Ovary (tissue), 7 donors: ENCODE measurements at regions not wholly inside any gene's neighbourhood (a gene's known extent, or its start where the extent isn't known, plus 50 kb on each side); places are given as distances from the start of the nearest gene placed in this dataset.
"Not testable (repeated sequence)": the region's sequence is repeated elsewhere in the genome, so short reads cannot be mapped to it uniquely, and the experiment has no call there.

Experiments
- DNase-seq, 5 donors: peaks; one replicate each; pipeline ENCODE4 v3.0.0-alpha.2; 2019 to 2020
- H3K27ac ChIP-seq, 2 donors: fragments of 200-600 bp; one replicate each; pipeline versions ENCODE4 v1.5.1 to v1.8.0; 2019 to 2022
- H3K27me3 ChIP-seq: fragments of 200-600 bp; one replicate; pipeline ENCODE4 v1.8.0; 2022
- H3K36me3 ChIP-seq: fragments of 200-600 bp; sonication (generic); one replicate; pipeline ENCODE4 v1.5.1; 2019
- H3K4me1 ChIP-seq: one replicate; pipeline ENCODE4 v1.8.1; 2013; ENCODE audit warnings: mild to moderate bottlenecking, moderate library complexity; ENCODE audit not compliant: insufficient read depth
- H3K4me3 ChIP-seq: fragments of 200-600 bp; sonication (generic); one replicate; pipeline ENCODE4 v1.5.1; 2017
- H3K9me3 ChIP-seq, 2 donors: fragments of 200-600 bp in 1 of 2; sonication (generic) in 1 of 2; one replicate each; pipeline versions ENCODE4 v1.5.1 to v1.8.1; 2013 to 2019; ENCODE audit warnings: mild to moderate bottlenecking in 1 of 2, moderate library complexity in 1 of 2
- CTCF ChIP-seq, 3 donors: fragments of 450-650 bp in 2 of 3; fragments of 200-600 bp in 1 of 3; IDR thresholded peaks; one replicate each; pipeline versions ENCODE4 v1.5.1 to v1.8.0; 2016 to 2022; ENCODE audit warnings: antibody characterized with exemption in 3 of 3, mild to moderate bottlenecking in 1 of 3
- EP300 ChIP-seq: sonication (generic); formaldehyde crosslinking; IDR thresholded peaks from one replicate; pipeline ENCODE4 v1.6.1; 2017; ENCODE audit warnings: antibody characterized with exemption
- POLR2A ChIP-seq: fragments of 450-650 bp; IDR thresholded peaks from one replicate; pipeline ENCODE4 v1.6.1; 2017; ENCODE audit warnings: antibody characterized with exemption, mild to moderate bottlenecking, moderate library complexity
- WGBS, 3 donors: extraction: QIAGEN DNeasy Blood & Tissue Kit in 1 of 3; methylation state at CpG; one replicate each; pipeline versions ENCODE4 v1.1.5 to v1.1.7; 2013 to 2017; 5-methylcytosine and 5-hydroxymethylcytosine counted together
- intact Hi-C, 4 donors: fragments of 100-400 bp; cut with DNase I; formaldehyde crosslinking; loops; one replicate each; pipeline versions ENCODE4 v1.11.0 to v1.15.1; 2022 to 2023
- donor health status: DM: no; HTN: no; CAD: no; lungs with moderate emphysema.
- donor health status: DM: no; HTN: no; CAD: no.
- donor health status: Bipolar disorder and iron deficiency.
- donor health status: DM: no; HTN: no; CAD: no.
- donor health status: DM: yes; HTN: yes; CAD: no.

- H3K4me3 ChIP-seq: no peak overlapping the region
- intact Hi-C loops: no loop called here
- no peak overlapping the region for H3K27ac ChIP-seq
- H3K9me3 ChIP-seq: no peaks in the 10 kb centered on the region
- 45 to 53% (median 52%) methylated on average over 4 of the region's 4 CpGs for WGBS, 3 donors
- H3K36me3 ChIP-seq: no peaks in the 10 kb centered on the region
- H3K4me1 ChIP-seq: peaks cover 4% of the 10 kb centered on the region
- DNase-seq: no peak
- H3K27me3 ChIP-seq: no peaks in the 10 kb centered on the region
- TF ChIP-seq CTCF (IDR thresholded peaks at IDR 0.05): no peak
- no peak for TF ChIP-seq POLR2A
Observed at GRCh38 chr21:39073717-39074116, 109.5 kb downstream of the PSMG1 start.

GRCh38 chr21:39073063-39073462, 110.2 kb downstream of the PSMG1 start:
- no peak overlapping the region for H3K4me3 ChIP-seq
- no peaks in the 10 kb centered on the region for H3K36me3 ChIP-seq
- TF ChIP-seq EP300: no peak
- no peak for TF ChIP-seq CTCF (IDR thresholded peaks at IDR 0.05)
- TF ChIP-seq POLR2A: no peak
- intact Hi-C loops: no loop called here
- no peaks in the 10 kb centered on the region for H3K27me3 ChIP-seq
- H3K4me1 ChIP-seq: peaks cover 4% of the 10 kb centered on the region
- WGBS, 3 donors: 19 to 34% (median 34%) methylated on average over 3 of the region's 3 CpGs
- H3K9me3 ChIP-seq: no peaks in the 10 kb centered on the region
- no peak overlapping the region for H3K27ac ChIP-seq
- no peak for DNase-seq

- 92 to 95% (median 93%) methylated on average over 2 of the region's 2 CpGs for WGBS, 3 donors
- no peak for DNase-seq
- Histone ChIP-seq H3K27me3 (no peaks in the 10 kb centered on the region), H3K36me3 (no peaks in the 10 kb centered on the region), H3K9me3 (no peaks in the 10 kb centered on the region), H3K27ac (no peak overlapping the region), H3K4me1 (peaks cover 4% of the 10 kb centered on the region), H3K4me3 (no peak overlapping the region)
- intact Hi-C loops: no loop called here
- no peak for TF ChIP-seq EP300
- TF ChIP-seq CTCF (IDR thresholded peaks at IDR 0.05): no peak
- no peak for TF ChIP-seq POLR2A
Observed at GRCh38 chr21:39072468-39072867, 110.8 kb downstream of the PSMG1 start.

- no peak for DNase-seq
- TF ChIP-seq CTCF (IDR thresholded peaks at IDR 0.05): no peak
- TF ChIP-seq POLR2A: no peak
- no peak for TF ChIP-seq EP300
- Histone ChIP-seq H3K27ac (no peak overlapping the region), H3K4me3 (no peak overlapping the region), H3K27me3 (no peaks in the 10 kb centered on the region), H3K36me3 (no peaks in the 10 kb centered on the region), H3K9me3 (no peaks in the 10 kb centered on the region), H3K4me1 (peaks cover 4% of the 10 kb centered on the region)
- WGBS, 3 donors: 26 to 47% (median 32%) methylated on average over 4 of the region's 4 CpGs
- intact Hi-C loops: no loop called here
Observed at GRCh38 chr21:39071623-39072214, 111.5 kb downstream of the PSMG1 start.

- H3K4me1 ChIP-seq, H3K9me3 ChIP-seq, intact Hi-C loops, H3K36me3 ChIP-seq, DNase-seq, H3K27ac ChIP-seq, H3K27me3 ChIP-seq, H3K4me3 ChIP-seq: not testable (repeated sequence)
- 93 to 95% (median 94%) methylated on average over 3 of the region's 3 CpGs for WGBS, 3 donors
Observed at GRCh38 chr21:39069856-39070255, 113.4 kb downstream of the PSMG1 start.
